GM12878 (cell line): ENCODE measurements at regions not wholly inside any gene's neighbourhood (a gene's known extent, or its start where the extent isn't known, plus 50 kb on each side); places are given as distances from the start of the nearest gene placed in this dataset.

Experiments
- ATF2 ChIP-seq: IDR thresholded peaks from 2 replicates; pipeline ENCODE4 v1.6.1; 2012; ENCODE audit warnings: low read length, inconsistent platforms
- CHD2 ChIP-seq: IDR thresholded peaks from 2 replicates; pipeline ENCODE4 v1.6.1; 2011; ENCODE audit warnings: low read depth, low read length, improper control_type of control experiment, borderline replicate concordance
- CHD4 ChIP-seq: fragments of 200-600 bp; sonication (generic); IDR thresholded peaks from 2 replicates; pipeline ENCODE4 v1.6.1; 2016; ENCODE audit warnings: mild to moderate bottlenecking
- CREM ChIP-seq: IDR thresholded peaks from 2 replicates; pipeline ENCODE4 v1.6.1; 2014; ENCODE audit warnings: antibody characterized with exemption, low read depth
- CUX1 ChIP-seq: IDR thresholded peaks from 2 replicates; pipeline ENCODE4 v1.6.1; 2012; ENCODE audit warnings: improper control_type of control experiment, low read depth, low read length; ENCODE audit not compliant: insufficient replicate concordance
- ESRRA ChIP-seq: IDR thresholded peaks from 2 replicates; pipeline ENCODE4 v1.6.1; 2012; ENCODE audit warnings: mild to moderate bottlenecking, low read length, improper control_type of control experiment
- HSF1 ChIP-seq: fragments of 150-350 bp; IDR thresholded peaks from 2 replicates; pipeline ENCODE4 v1.6.1; 2014; ENCODE audit warnings: mild to moderate bottlenecking, low read depth, low read length
- IRF5 ChIP-seq: fragments of 450-650 bp; IDR thresholded peaks from 2 replicates; pipeline ENCODE4 v1.6.1; 2017; ENCODE audit warnings: borderline replicate concordance
- MEF2A ChIP-seq: IDR thresholded peaks from 2 replicates; pipeline ENCODE4 v1.6.1; 2011; ENCODE audit warnings: low read depth, mild to moderate bottlenecking, low read length, moderate library complexity; ENCODE audit not compliant: insufficient read depth
- NFIC ChIP-seq: IDR thresholded peaks from 2 replicates; pipeline ENCODE4 v1.6.1; 2012; ENCODE audit warnings: low read depth, mild to moderate bottlenecking, inconsistent platforms, low read length, moderate library complexity
- NFXL1 ChIP-seq: fragments of 450-650 bp; IDR thresholded peaks from 2 replicates; pipeline ENCODE4 v1.6.1; 2017; ENCODE audit warnings: antibody characterized with exemption, mild to moderate bottlenecking, borderline replicate concordance
- RELB ChIP-seq: fragments of 450-650 bp; IDR thresholded peaks from 2 replicates; pipeline ENCODE4 v1.6.1; 2017; ENCODE audit warnings: low read depth, mild to moderate bottlenecking, moderate library complexity
- SIX5 ChIP-seq: IDR thresholded peaks from 2 replicates; pipeline ENCODE4 v1.6.1; 2011; ENCODE audit warnings: mild to moderate bottlenecking, low read depth, low read length, moderate library complexity; ENCODE audit not compliant: severe bottlenecking
- YBX1 ChIP-seq: fragments of 450-650 bp; IDR thresholded peaks from 2 replicates; pipeline ENCODE4 v1.6.1; 2016; ENCODE audit warnings: antibody characterized with exemption
- ZBED1 ChIP-seq: IDR thresholded peaks from 2 replicates; pipeline ENCODE4 v1.6.1; 2016; ENCODE audit warnings: borderline replicate concordance
- ZBTB33 ChIP-seq: fragments of 450-650 bp; IDR thresholded peaks from 2 replicates; pipeline ENCODE4 v1.6.1; 2017; ENCODE audit warnings: mild to moderate bottlenecking
- ZNF207 ChIP-seq: fragments of 450-650 bp; IDR thresholded peaks from 2 replicates; pipeline ENCODE4 v1.6.1; 2014; ENCODE audit warnings: antibody characterized with exemption, mild to moderate bottlenecking, borderline replicate concordance

- TF ChIP-seq CUX1 = peak; percentile 74
- TF ChIP-seq NFIC = no peak
- no peak for TF ChIP-seq ZNF207
- no peak for TF ChIP-seq NFXL1
- no peak for TF ChIP-seq SIX5
- TF ChIP-seq ATF2 = no peak
- peak; percentile 87 for TF ChIP-seq RELB
- TF ChIP-seq MEF2A = no peak
- no peak for TF ChIP-seq IRF5
- no peak for TF ChIP-seq ZBED1
- TF ChIP-seq ESRRA = no peak
- TF ChIP-seq CHD4 = no peak
- TF ChIP-seq ZBTB33 = no peak
- TF ChIP-seq YBX1 = no peak
- no peak for TF ChIP-seq CHD2
- TF ChIP-seq CREM = peak; percentile 38; the same call in 1 of the 2 replicates
- no peak for TF ChIP-seq HSF1
These were observed 221.3 kb downstream of the NHLRC3 start (continued) for GRCh38 chr13:39259371-39260140.
